GM15510 (cell line): ENCODE measurements at regions not wholly inside any gene's neighbourhood (a gene's known extent, or its start where the extent isn't known, plus 50 kb on each side); places are given as distances from the start of the nearest gene placed in this dataset.

ENCODE experiments used
- POLR2A ChIP-seq: IDR thresholded peaks from 3 replicates; pipeline ENCODE4 v1.6.1; 2011; ENCODE audit warnings: borderline replicate concordance; ENCODE audit not compliant: insufficient read length; ENCODE audit errors: extremely low read depth

GRCh38 chr11:109984634-109985289 lies 108.4 kb upstream of the ZC3H12C start:
- no peak for TF ChIP-seq POLR2A

- no peak for TF ChIP-seq POLR2A
Measured at GRCh38 chr11:109986488-109986887, 106.7 kb upstream of the ZC3H12C start.

- TF ChIP-seq POLR2A = no peak
Measured at GRCh38 chr11:109991835-109992234, 101.4 kb upstream of the ZC3H12C start.

- no peak for TF ChIP-seq POLR2A
Measured at GRCh38 chr11:109993786-109994185, 99.4 kb upstream of the ZC3H12C start.

GRCh38 chr11:109994907-109995306 lies 98.3 kb upstream of the ZC3H12C start:
- TF ChIP-seq POLR2A = no peak

GRCh38 chr11:109996060-109996459 lies 97.1 kb upstream of the ZC3H12C start:
- no peak for TF ChIP-seq POLR2A

- TF ChIP-seq POLR2A = no peak
Measured at GRCh38 chr11:109998921-109999320, 94.3 kb upstream of the ZC3H12C start.

- no peak for TF ChIP-seq POLR2A
Measured at GRCh38 chr11:110000031-110000502, 93.1 kb upstream of the ZC3H12C start.

- no peak for TF ChIP-seq POLR2A
Measured at GRCh38 chr11:110000850-110001249, 92.3 kb upstream of the ZC3H12C start.

GRCh38 chr11:110003426-110003825 lies 89.8 kb upstream of the ZC3H12C start:
- TF ChIP-seq POLR2A = no peak

GRCh38 chr11:110011595-110011994 lies 81.6 kb upstream of the ZC3H12C start:
- no peak for TF ChIP-seq POLR2A

- TF ChIP-seq POLR2A = no peak
Measured at GRCh38 chr11:110015695-110016094, 77.5 kb upstream of the ZC3H12C start.

GRCh38 chr11:110019675-110020074 lies 73.5 kb upstream of the ZC3H12C start:
- no peak for TF ChIP-seq POLR2A

- no peak for TF ChIP-seq POLR2A
Measured at GRCh38 chr11:110022548-110022947, 70.6 kb upstream of the ZC3H12C start.

- no peak for TF ChIP-seq POLR2A
Measured at GRCh38 chr11:110023711-110024110, 69.5 kb upstream of the ZC3H12C start.

- TF ChIP-seq POLR2A = no peak
Measured at GRCh38 chr11:110026858-110027626, 66.2 kb upstream of the ZC3H12C start.

GRCh38 chr11:110027627-110028371 lies 65.4 kb upstream of the ZC3H12C start:
- no peak for TF ChIP-seq POLR2A
